ENCODE measurements at regions not wholly inside any gene's neighbourhood (a gene's known extent, or its start where the extent isn't known, plus 50 kb on each side); places are given as distances from the start of the nearest gene placed in this dataset.

DNA sequence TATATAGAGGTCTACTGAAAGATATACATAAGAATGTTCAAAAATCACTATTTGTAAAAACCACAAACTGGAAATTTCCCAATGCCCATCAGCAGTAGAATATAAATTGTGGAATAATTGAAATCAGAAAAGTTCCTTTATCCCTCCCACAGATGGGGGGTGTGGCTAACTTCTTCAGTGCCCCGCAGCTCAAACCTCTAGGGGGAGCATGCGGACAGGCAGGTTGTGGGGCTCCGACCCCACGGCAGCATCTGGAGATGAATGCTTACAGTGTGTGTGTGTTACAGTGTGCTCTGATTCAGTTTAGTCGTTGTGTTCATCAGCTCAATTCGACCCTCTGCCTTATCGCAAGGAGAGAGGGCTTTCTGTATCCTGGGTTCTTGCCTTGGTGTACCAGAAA, 262.1 kb upstream of the LRRC7 start:
- intact Hi-C loops (cut with micrococcal nuclease) = no loop called here

DNA sequence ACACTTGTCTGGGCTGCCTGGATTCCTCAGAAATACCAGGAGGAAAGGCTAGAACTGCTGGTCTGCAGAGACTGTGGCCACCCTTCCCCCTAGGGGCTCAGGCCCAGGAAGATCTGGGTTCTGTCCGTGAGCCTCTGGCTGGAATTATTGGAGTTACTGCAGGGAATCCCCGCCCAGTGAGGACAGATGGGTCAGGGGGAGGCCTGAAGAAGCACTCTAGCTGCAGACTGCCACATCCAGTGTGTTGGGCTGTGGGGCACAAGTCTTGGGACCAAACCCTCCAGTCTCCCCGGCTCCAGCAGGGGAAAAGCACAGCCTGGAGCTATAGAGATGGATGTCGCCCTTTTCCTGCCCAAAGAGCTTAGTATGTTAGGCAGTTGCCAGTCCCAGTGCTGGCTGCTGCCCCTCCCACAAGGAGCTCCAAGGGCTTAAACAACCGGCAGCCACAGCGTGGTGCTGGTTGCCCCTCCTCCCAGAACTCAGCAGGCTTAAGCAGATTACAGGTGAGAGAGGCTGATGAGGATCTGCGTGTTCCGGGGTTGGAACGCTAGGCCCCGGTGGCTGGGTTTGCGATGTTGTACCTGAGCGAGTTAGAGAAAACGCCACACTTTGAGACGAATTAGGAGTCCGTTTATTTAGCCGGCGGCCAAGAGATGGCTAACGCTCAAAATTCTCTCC, 255.5 kb upstream of the LRRC7 start:
- intact Hi-C loops (cut with micrococcal nuclease) = no loop called here

DNA sequence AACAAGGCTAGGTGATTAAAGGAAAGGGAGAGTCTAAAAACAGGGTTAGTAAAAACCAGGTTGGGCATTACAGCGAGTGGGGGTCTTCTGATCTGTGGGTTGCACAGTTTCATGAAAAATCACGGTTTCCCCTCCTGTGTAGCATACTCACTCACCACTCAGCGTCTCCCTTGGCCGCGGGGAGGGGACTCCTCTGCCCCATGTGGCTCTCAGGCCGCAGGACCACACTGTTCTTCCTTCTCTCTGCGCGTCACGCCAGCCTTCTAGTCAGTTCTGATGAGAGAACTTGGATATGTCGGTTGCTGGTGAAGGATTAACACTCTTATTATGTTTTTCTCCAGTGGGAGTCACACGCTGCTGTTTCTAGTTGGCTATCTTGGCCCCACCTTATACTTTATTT, 254.6 kb upstream of the LRRC7 start:
- intact Hi-C loops (cut with micrococcal nuclease) = no loop called here

DNA sequence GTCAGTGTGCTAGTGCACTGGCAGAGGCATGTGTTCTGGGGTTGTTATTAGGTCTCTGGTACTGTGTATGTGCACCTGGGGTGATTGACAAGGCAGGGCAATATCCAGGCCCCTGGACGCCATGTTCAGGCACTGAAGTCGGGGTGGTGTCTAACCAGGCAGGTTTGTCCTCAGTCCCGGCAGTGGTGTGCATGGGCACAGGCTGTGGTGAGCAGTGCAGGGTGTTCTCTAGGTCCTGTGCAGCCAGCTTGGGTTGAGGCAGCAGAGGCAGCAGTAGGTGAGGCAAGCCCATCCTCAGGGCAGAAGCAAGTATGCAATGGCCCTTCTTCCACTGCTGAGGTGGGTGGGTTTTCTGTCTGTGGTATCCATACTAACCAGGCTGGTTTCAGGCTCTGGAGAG, 252.3 kb upstream of the LRRC7 start:
- intact Hi-C loops (cut with micrococcal nuclease) = no loop called here

DNA sequence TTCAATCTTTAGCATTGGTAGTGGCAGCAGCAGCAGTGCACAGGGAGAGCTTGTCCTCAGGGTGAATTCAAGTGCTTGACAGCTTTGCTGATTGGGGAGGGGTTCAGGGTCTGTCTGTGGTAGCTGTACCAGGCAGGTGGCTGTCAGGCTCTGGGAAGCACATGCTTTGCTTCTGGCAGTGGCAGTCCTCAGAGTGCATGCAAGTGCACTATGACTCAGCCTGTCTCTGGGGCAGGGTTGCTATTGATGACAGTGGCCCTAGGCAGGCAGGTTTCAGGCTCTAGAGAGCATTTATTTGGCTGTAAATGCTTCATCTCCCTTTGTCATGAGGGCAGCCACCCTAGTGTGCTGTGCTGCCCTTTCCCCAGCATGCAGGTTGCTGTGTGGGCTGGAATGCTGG, 251.9 kb upstream of the LRRC7 start:
- intact Hi-C loops (cut with micrococcal nuclease) = no loop called here

DNA sequence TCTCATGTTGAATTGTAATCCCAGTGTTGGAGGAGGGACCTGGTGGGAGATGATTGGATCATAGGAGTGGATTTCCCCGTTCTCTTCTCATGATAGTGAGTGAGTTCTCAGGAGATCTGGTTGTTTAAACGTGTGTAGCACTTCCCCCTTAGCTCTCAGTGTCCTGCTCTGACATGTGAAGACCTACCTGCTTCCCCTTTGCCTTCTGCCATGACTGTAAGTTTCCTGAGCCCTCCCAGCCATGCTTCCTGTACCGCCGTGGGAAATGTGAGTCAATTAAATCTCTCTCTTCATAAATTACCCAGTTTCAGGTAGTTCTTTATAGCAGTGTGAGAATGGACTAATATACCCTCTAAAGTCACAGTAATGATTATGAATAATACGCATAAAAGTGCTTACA, 248.4 kb upstream of the LRRC7 start:
- intact Hi-C loops (cut with micrococcal nuclease) = no loop called here

DNA sequence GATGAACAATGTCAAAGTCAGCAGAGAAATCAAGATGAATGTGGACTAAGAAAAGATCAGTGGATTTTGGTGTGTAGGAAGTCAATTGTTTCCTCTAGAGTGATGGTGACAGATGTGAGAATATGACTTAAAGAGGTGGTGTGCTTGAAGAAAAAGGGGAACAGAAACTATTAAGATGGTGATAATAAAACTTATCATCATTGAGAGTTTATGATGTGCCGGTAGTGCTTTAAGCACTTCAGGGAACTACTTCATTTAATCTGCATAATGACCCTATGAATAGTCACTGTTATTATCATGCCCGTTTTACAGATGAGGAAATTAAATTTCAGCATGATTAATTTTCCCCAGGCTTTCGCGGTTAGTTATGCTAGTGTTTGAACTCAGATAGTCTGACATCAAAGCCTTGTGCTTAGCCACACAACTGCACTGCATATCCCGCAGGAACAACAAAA, 246.9 kb upstream of the LRRC7 start:
- intact Hi-C loops (cut with micrococcal nuclease) = no loop called here

DNA sequence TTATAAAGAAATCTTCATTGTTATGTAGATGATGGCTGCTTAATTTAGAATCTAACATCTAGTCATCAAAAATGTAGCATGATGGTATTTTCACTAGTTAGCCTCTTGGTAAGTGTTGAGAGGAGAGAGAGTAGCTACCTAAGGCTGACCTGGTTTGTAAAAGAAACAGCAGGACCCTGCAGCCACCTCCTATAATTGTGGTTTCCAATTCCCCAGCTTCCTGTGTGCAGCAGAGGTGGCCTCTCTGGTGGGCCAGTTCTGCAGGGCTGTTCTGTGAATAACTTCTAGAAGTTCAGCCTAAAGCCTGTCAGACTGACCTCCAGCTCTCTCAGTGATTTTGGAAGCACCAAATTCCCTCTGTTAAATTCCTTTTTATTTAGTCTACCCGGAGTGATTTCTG, 246.4 kb upstream of the LRRC7 start:
- intact Hi-C loops (cut with micrococcal nuclease) = no loop called here

DNA sequence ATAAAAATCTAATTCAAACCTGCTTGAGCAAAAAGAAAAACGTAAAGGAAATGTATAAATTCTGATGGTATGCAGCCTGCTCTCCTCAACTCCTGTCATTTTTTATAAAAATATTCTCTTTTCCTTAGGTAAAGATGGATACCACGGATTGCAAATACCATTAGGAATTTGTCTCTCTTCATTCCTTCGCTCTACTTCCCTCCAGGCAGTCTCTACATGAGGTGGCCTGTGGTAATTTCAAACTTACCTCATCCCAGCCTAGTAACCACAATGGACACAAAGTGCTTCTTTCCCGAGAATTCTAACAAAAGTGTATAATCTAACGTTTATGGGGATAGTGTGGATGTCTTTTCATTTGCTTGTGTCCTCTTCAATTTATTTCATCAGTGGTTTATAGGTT, 239.5 kb upstream of the LRRC7 start:
- intact Hi-C loops (cut with micrococcal nuclease) = no loop called here

DNA sequence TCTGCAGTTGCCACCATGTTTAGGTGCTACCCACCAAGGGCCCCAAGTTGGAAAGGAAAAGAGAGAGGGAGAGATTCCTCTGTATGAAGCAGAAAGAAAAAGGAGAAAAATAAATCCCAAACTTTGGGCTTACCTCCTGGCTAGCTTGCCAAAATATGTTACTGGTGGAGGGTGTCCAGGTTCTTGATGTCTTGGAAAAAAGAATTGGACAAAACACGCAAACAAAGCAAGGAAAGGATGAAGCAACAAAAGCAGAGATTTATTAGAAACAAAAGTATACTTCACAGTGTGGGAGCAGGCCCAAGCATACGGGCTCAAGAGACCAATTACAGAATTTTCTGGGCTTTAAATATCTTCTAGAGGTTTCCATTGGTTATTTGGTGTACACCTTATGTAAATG, 204.5 kb upstream of the LRRC7 start:
- intact Hi-C loops (cut with micrococcal nuclease) = no loop called here

DNA sequence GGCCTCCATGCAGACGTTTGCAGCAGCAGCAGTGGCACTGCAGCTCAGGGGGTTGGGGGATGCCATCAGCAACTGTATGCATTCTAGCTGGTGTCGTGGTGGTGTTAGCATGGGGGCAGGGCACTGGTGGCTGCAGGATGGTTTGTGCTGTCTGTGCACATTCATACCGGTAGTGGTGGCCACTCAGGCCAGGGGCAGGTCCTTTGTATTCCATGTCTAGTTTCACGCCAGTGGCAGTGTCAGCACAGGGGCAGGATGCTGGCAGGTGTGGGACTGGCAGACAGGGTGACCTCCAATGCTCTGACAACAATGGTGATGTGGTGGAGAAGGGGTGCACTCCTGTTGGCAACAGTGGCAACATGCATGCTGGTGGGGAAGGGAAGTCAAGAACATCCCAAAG, 194.2 kb upstream of the LRRC7 start:
- intact Hi-C loops (cut with micrococcal nuclease) = no loop called here

DNA sequence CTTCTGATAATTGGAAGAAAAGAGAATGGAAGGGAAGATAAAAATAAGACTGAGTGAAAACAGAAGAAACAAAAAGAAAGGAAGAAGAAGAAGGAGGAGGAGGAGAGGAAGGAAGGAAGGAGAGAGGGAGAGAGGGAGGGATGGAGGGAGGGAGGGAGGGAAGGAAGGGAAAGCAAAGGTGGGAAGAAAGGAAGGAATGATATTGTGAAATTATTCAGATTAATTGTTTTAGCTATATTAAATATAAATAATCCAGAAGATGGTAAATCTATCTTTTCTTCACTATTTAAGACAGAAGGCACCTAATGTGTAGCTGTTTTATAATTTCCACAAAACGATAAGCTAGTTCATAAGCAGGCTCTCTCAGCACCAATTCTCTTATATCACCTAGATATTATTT, 191.3 kb upstream of the LRRC7 start:
- intact Hi-C loops (cut with micrococcal nuclease) = no loop called here

DNA sequence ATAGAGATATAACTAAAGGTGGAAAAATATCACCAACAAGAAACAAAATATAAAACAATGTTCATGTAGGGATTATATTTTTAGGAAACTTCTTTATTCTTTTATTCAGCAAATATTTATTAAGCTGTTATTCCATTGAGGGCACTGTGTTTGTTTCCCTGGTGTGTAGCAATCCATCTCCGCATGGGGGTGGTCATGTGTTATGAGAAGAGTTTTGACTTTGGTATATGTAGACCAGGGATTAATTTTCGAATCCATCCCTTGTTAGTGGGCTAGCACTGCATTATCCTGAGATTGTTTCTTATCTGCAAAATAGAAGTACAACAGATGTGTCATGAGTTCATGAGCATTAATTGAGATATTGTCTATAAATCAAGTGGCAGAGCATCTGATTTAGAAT, 190.2 kb upstream of the LRRC7 start:
- intact Hi-C loops (cut with micrococcal nuclease) = no loop called here

DNA sequence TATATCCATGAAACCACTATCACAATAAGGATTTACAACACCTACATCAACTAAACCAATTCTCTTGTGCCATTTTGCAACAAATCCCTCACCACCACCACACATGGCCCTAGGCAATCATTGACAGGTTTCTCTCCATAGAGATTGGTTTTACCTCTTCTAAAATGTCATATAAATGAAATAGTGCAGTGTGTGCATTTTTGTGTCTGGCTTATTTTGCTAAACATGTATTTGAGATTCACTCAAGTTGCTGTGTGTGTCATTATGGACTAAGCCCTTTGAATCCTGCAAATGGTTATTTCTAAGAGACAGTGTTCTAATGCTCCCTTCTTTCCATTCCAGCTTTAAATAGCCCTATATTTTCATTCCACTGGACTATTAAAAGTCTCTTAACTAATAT, 179.7 kb upstream of the LRRC7 start:
- intact Hi-C loops (cut with micrococcal nuclease) = no loop called here

DNA sequence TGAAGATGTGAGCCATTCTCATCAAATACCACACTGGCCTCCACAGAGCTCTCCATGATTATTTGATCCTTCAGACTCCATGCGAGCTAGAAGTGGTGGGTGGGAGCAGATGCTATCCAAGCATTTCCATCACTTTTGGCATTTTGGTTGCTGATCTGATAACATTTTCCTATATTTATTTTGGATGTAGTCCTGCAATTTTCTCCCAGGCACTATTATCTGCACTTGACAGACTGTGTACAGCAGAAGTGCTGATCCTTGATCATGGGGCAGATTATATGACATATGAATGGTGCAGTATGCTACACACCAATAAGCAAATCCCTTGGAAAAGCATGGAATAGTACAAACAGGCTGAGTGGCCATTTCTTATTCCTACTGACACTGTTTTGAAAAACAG, 167.6 kb upstream of the LRRC7 start:
- intact Hi-C loops (cut with micrococcal nuclease) = no loop called here

DNA sequence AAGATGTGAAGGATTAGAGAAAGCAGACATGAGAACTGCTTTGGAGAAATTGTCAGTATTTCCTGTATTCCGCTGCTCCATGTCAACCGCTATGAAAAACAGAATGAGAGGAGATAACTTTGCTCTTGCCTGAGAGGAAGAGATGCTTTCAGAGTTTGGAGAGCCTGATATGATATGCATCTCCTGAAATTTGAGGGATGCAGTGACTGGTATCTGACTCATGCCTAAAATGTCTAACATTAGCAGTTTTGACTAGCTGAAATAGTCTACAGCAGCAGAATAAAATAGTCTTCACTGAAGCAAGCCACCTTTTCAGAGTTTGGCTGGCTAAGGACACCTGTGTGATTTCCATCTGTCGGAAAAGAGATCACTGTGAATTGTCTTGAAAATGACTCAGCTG, 165.8 kb upstream of the LRRC7 start:
- intact Hi-C loops (cut with micrococcal nuclease) = no loop called here

DNA sequence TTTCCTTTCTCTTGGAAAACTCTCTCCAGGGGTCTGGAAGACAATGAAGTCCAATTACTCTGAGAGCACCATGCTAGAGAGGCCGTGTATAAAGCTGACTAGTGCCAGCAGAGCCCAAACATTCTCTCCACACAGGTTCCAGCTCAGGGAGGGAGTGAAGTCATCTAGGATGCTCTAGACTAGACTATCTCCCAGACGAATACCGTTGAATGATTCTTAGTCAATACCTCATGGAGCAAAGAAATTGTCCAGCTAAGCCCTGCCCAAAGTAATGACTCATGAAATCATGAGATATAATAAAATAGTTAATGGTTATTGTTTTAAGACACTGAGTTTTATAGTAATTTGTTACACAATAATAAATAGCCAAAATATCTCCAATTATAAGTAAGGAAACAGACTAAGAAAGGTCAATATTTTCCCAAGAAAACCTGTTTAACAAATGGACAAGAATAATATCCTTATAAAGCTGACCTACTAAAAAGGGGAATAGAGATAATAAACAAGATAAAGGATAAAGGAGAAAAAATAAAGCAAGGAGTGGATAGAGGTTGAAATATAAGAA, 163.9 kb upstream of the LRRC7 start:
- intact Hi-C loops (cut with micrococcal nuclease) = no loop called here

DNA sequence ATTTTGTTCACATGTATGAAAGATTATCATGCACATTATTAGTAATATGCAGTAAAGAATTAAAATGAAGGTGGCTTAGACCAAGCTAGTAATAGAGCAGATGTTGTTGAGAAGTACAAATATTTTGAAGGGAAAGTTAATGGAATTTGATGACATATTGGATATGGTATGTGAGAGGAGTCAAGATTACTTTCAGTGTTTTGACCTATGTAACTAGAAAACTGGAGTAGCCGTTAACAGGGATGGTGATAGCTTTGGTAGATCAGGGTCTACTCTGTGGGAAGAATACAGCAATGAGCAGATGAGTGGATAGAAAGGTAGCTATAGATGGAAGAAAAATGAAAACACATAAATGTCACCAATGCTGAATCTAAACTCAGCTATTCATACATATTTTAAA, 163.2 kb upstream of the LRRC7 start:
- intact Hi-C loops (cut with micrococcal nuclease) = no loop called here

DNA sequence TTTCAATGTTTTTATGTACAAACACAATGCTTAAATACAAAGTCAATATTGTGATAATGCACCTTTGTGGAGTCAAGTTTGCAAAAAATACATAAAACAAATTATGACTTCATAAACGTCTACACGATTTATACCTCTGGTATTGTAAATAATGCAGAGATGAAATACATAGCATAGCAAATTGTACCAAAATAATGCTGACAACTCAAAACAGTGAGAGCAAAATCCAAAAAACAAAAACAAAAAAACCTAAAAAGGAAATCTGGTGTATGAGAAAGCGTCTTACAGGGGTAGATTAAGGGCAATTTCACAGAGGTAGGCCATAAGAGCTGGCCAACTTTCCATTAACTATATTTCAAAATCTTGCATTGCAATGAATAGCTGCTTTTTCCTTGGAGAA, 161.5 kb upstream of the LRRC7 start:
- intact Hi-C loops (cut with micrococcal nuclease) = no loop called here

DNA sequence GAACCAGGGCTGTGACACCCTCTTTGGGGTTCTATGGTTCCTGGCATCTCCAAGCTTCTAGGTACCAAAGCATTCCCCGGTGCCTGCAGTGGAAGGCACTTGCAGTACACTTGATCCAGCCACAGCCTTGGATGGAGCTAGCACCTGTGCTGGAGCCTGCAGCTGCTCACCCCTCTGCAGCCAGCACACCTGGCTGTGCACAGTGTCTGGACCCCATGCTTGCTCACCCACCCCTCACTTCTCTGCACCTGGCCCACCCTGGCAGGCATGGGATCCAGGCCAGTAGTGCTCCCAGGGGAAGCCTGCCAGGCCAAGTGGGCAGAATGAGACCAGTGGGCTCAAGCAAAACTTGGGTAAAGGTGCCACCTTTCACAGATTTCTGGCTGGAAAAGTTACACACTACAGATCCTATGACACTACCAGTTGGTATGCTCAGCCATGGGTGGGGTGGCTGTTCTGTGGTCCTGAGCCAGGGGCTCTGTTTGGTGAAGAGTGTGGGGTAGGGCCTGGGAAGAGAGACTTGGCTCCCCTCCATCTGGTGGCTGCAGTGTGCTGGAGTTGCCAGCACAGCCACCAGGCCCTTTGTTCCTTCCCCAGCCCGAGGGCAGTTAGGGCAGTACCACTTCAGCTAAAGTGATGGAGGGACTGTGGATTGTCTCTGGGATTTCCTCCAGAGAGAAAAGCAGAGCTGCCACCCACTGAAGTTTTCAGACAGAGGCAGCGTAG, 157.8 kb upstream of the LRRC7 start:
- intact Hi-C loops (cut with micrococcal nuclease) = no loop called here

DNA sequence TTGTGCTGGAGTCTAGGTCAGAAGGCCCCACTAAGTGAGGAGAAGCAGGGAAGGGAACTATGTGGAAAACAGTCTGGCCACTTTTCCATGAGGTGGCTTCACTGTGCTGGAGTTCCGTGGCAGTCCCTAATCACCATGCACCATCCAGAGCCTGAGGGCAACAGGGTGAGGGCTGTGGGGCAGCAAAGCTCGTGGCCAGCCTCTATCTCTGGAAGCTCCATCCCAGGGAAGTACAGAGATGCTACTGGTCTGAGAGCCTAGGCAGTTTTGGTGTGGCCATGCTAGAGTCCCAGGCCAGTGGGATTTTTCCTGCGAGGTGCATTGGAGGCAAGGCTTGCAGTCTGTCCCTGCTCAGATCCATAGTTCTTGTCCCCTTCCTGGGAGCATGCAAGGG, 157.3 kb upstream of the LRRC7 start:
- intact Hi-C loops (cut with micrococcal nuclease) = no loop called here

DNA sequence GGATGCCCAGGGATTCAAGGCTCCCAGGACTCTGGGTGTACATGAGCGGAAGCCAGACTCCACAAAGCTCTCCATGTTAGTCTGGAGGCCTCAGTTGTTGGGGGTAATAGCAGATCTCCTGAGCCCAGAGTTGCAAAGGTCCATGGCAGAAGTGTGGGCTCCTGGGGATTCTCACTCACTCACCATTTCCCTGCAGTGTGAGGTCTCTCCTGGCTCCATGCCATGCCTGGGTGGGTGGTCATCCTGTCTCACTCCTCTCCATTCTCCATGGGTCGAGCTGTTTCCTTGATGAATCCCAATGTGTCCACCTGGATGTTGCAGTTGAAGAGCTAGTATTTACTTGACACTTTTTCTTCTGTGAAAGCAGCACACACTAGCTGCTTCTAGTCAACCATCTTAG, 156.8 kb upstream of the LRRC7 start:
- intact Hi-C loops (cut with micrococcal nuclease) = no loop called here

DNA sequence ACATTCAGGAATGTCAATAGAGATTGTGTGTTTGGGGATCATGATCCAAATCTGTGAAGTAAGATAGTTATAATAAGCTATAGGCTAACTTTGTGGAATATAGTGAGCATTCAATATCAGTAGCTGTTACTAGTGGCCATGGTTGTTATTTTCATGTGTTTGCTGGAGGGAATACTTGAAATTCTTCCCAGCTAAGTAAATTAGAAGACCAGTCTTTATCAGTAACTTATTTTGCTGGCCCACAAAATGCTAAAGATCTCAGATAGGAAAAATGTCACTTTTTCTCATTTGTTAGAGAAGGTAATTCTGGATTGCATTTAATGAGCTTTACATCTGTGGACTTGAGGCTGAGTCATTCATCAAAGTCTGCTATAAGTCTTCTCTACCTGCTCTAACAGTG, 156.1 kb upstream of the LRRC7 start:
- intact Hi-C loops (cut with micrococcal nuclease) = no loop called here

All from T-helper 1 cell treated with Interleukin-12 subunit alpha and Interleukin-12 subunit beta and Interleukin-4 antibody, amounts not matched to agents 30 ng/mL and 1 ng/mL, for 36 hours (primary cell).